GM18873 (cell line): ENCODE measurements at regions not wholly inside any gene's neighbourhood (a gene's known extent, or its start where the extent isn't known, plus 50 kb on each side); places are given as distances from the start of the nearest gene placed in this dataset.

Source experiments
- ATAC-seq: cut with Tn5 transposase; IDR thresholded peaks from one replicate; pipeline ENCODE4 v1.9.1; 2021; ENCODE audit warnings: mild to moderate bottlenecking, moderate library complexity, moderate number of reproducible peaks; ENCODE audit not compliant: unreplicated experiment, low FRiP score

- ATAC-seq: no peak
These were observed 1893.3 kb upstream of the WWC1 start for GRCh38 chr5:166398131-166398530.

GRCh38 chr5:166399781-166400180, 1891.7 kb upstream of the WWC1 start:
- ATAC-seq: no peak

GRCh38 chr5:166401391-166401790, 1890.1 kb upstream of the WWC1 start:
- ATAC-seq: no peak

- ATAC-seq: no peak
These were observed 1879.3 kb upstream of the WWC1 start for GRCh38 chr5:166412191-166412590.

GRCh38 chr5:166427211-166427610, 1864.2 kb upstream of the WWC1 start:
- no peak for ATAC-seq

- no peak for ATAC-seq
These were observed 1863.1 kb upstream of the WWC1 start for GRCh38 chr5:166428264-166428803.

- ATAC-seq: no peak
These were observed 1860.7 kb upstream of the WWC1 start for GRCh38 chr5:166430491-166431319.

- no peak for ATAC-seq
These were observed 1860.0 kb upstream of the WWC1 start for GRCh38 chr5:166431456-166431855.

GRCh38 chr5:166433679-166434078, 1857.8 kb upstream of the WWC1 start:
- ATAC-seq: no peak

GRCh38 chr5:166436872-166437271, 1854.6 kb upstream of the WWC1 start:
- ATAC-seq: no peak

GRCh38 chr5:166486348-166486747, 1805.1 kb upstream of the WWC1 start:
- no peak for ATAC-seq

- no peak for ATAC-seq
These were observed 1802.9 kb upstream of the WWC1 start for GRCh38 chr5:166488560-166488959.

- ATAC-seq: no peak
These were observed 1798.4 kb upstream of the WWC1 start for GRCh38 chr5:166493040-166493439.

GRCh38 chr5:166493612-166494011, 1797.8 kb upstream of the WWC1 start:
- ATAC-seq: no peak

GRCh38 chr5:166497496-166498104, 1793.8 kb upstream of the WWC1 start:
- ATAC-seq: no peak

GRCh38 chr5:166499447-166500240, 1791.8 kb upstream of the WWC1 start:
- ATAC-seq: no peak

- ATAC-seq: no peak
These were observed 1787.9 kb upstream of the WWC1 start for GRCh38 chr5:166503506-166503905.

- ATAC-seq: no peak
These were observed 1786.4 kb upstream of the WWC1 start for GRCh38 chr5:166505067-166505466.

- no peak for ATAC-seq
These were observed 1785.9 kb upstream of the WWC1 start for GRCh38 chr5:166505544-166505943.

- ATAC-seq: no peak
These were observed 1783.5 kb upstream of the WWC1 start for GRCh38 chr5:166507810-166508425.

- no peak for ATAC-seq
These were observed 1782.4 kb upstream of the WWC1 start for GRCh38 chr5:166509085-166509484.
